Midbrain (tissue), 1 donor: ENCODE measurements at regions not wholly inside any gene's neighbourhood (a gene's known extent, or its start where the extent isn't known, plus 50 kb on each side); places are given as distances from the start of the nearest gene placed in this dataset.
"Not testable (repeated sequence)": the region's sequence is repeated elsewhere in the genome, so short reads cannot be mapped to it uniquely, and the experiment has no call there.

ENCODE experiments used
- DNase-seq: peaks from one replicate; lab custom pipeline; 2025; lab: John Stamatoyannopoulos, UW

GRCh38 chr6:22349051-22349450 lies 52.2 kb upstream of the PRL start:
- DNase-seq, result no peak

- DNase-seq, result no peak
Measured at GRCh38 chr6:22349528-22349927, 52.7 kb upstream of the PRL start.

- DNase-seq, result no peak
Measured at GRCh38 chr6:22350109-22350508, 53.3 kb upstream of the PRL start.

GRCh38 chr6:22353101-22353500 lies 56.3 kb upstream of the PRL start:
- no peak for DNase-seq

GRCh38 chr6:22356362-22356940 lies 59.6 kb upstream of the PRL start:
- DNase-seq, result no peak

GRCh38 chr6:22357724-22358189 lies 60.9 kb upstream of the PRL start:
- no peak for DNase-seq

GRCh38 chr6:22361576-22361975 lies 64.7 kb upstream of the PRL start:
- no peak for DNase-seq

- no peak for DNase-seq
Measured at GRCh38 chr6:22362361-22362760, 65.5 kb upstream of the PRL start.

GRCh38 chr6:22363166-22363713 lies 66.4 kb upstream of the PRL start:
- DNase-seq, result no peak

- no peak for DNase-seq
Measured at GRCh38 chr6:22363714-22364239, 66.9 kb upstream of the PRL start.

GRCh38 chr6:22364306-22364705 lies 67.5 kb upstream of the PRL start:
- DNase-seq, result no peak

- no peak for DNase-seq
Measured at GRCh38 chr6:22366214-22366613, 69.4 kb upstream of the PRL start.

- no peak for DNase-seq
Measured at GRCh38 chr6:22367346-22367745, 70.5 kb upstream of the PRL start.

GRCh38 chr6:22368794-22369193 lies 72.0 kb upstream of the PRL start:
- DNase-seq, result no peak

- DNase-seq, result no peak
Measured at GRCh38 chr6:22372922-22373321, 76.1 kb upstream of the PRL start.

GRCh38 chr6:22374950-22375349 lies 78.1 kb upstream of the PRL start:
- not testable (repeated sequence) for DNase-seq

- DNase-seq, result not testable (repeated sequence)
Measured at GRCh38 chr6:22376293-22376692, 79.5 kb upstream of the PRL start.

GRCh38 chr6:22378536-22378935 lies 81.7 kb upstream of the PRL start:
- DNase-seq, result not testable (repeated sequence)

GRCh38 chr6:22380236-22380635 lies 83.4 kb upstream of the PRL start:
- DNase-seq, result no peak

GRCh38 chr6:22381845-22382544 lies 85.2 kb upstream of the PRL start:
- DNase-seq, result no peak

- no peak for DNase-seq
Measured at GRCh38 chr6:22383016-22383415, 86.2 kb upstream of the PRL start.

- DNase-seq, result no peak
Measured at GRCh38 chr6:22392711-22393110, 95.9 kb upstream of the PRL start.

GRCh38 chr6:22394691-22395090 lies 97.9 kb upstream of the PRL start:
- no peak for DNase-seq
